ENCODE measurements at regions not wholly inside any gene's neighbourhood (a gene's known extent, or its start where the extent isn't known, plus 50 kb on each side); places are given as distances from the start of the nearest gene placed in this dataset.

GRCh38 chr1:79692519-79692918 lies 686.0 kb upstream of the ADGRL4 start:
- Histone ChIP-seq H3K9me2 (ENCODE audit: insufficient read depth, low read length) (no peaks in the 10 kb centered on the region), H3K4me2 (ENCODE audit: low read length) (no peak overlapping the region), H3K27me3 (ENCODE audit: insufficient read depth, low read depth, low read length) (no peaks in the 10 kb centered on the region), H3K27ac (ENCODE audit: low read length) (no peak overlapping the region), H3K36me3 (ENCODE audit: insufficient read depth, low read length) (no peaks in the 10 kb centered on the region), H3K9me3 (ENCODE audit: low read length) (no peaks in the 10 kb centered on the region), H3K4me3 (ENCODE audit: low read length) (no peak overlapping the region), H3K79me2 (replicated peaks; ENCODE audit: insufficient read depth, low read length) (no peaks in the 10 kb centered on the region), H3K9ac (ENCODE audit: low read length) (no peak overlapping the region), H2AFZ (ENCODE audit: low read depth, low read length) (no peak overlapping the region), H4K20me1 (ENCODE audit: insufficient read depth) (no peaks in the 10 kb centered on the region), H3F3A (ENCODE audit: insufficient read depth, low read length, poor library complexity, severe bottlenecking) (no peaks in the 10 kb centered on the region)
- TF ChIP-seq SMC3 (conservative IDR thresholded peaks at IDR 0.05; ENCODE audit: poor library complexity), result no peak
- no peak for TF ChIP-seq RAD21 (conservative IDR thresholded peaks at IDR 0.05)
- no peak for TF ChIP-seq EP300 (conservative IDR thresholded peaks at IDR 0.05; ENCODE audit: poor library complexity, severe bottlenecking)
- no peak for TF ChIP-seq REST (IDR thresholded peaks at IDR 0.05; ENCODE audit: borderline replicate concordance)
- no peak for TF ChIP-seq TAF1 (IDR thresholded peaks at IDR 0.05; ENCODE audit: low read depth)
- TF ChIP-seq CTCF (IDR thresholded peaks at IDR 0.05; ENCODE audit: poor library complexity, severe bottlenecking), result no peak
- TF ChIP-seq EZH2 (IDR thresholded peaks at IDR 0.05; ENCODE audit: borderline replicate concordance, insufficient read depth, low read length, poor library complexity, severe bottlenecking), result no peak
- TF ChIP-seq POLR2AphosphoS5 (IDR thresholded peaks at IDR 0.05), result no peak
- TF ChIP-seq MXI1 (conservative IDR thresholded peaks at IDR 0.05; ENCODE audit: poor library complexity, severe bottlenecking), result no peak

- Histone ChIP-seq H3K79me2 (replicated peaks; ENCODE audit: insufficient read depth, low read length) (no peaks in the 10 kb centered on the region), H3K9me2 (ENCODE audit: insufficient read depth, low read length) (no peaks in the 10 kb centered on the region), H3K4me2 (ENCODE audit: low read length) (no peak overlapping the region), H4K20me1 (ENCODE audit: insufficient read depth) (no peaks in the 10 kb centered on the region), H3K27ac (ENCODE audit: low read length) (no peak overlapping the region), H3K9me3 (ENCODE audit: low read length) (no peaks in the 10 kb centered on the region), H3F3A (ENCODE audit: insufficient read depth, low read length, poor library complexity, severe bottlenecking) (no peaks in the 10 kb centered on the region), H2AFZ (ENCODE audit: low read depth, low read length) (no peak overlapping the region), H3K27me3 (ENCODE audit: insufficient read depth, low read depth, low read length) (no peaks in the 10 kb centered on the region), H3K4me3 (ENCODE audit: low read length) (no peak overlapping the region), H3K9ac (ENCODE audit: low read length) (no peak overlapping the region), H3K36me3 (ENCODE audit: insufficient read depth, low read length) (no peaks in the 10 kb centered on the region)
- TF ChIP-seq RAD21 (conservative IDR thresholded peaks at IDR 0.05) (no peak), SMC3 (conservative IDR thresholded peaks at IDR 0.05; ENCODE audit: poor library complexity) (no peak), EP300 (conservative IDR thresholded peaks at IDR 0.05; ENCODE audit: poor library complexity, severe bottlenecking) (no peak), MXI1 (conservative IDR thresholded peaks at IDR 0.05; ENCODE audit: poor library complexity, severe bottlenecking) (no peak), EZH2 (IDR thresholded peaks at IDR 0.05; ENCODE audit: borderline replicate concordance, insufficient read depth, low read length, poor library complexity, severe bottlenecking) (no peak), POLR2AphosphoS5 (IDR thresholded peaks at IDR 0.05) (no peak), REST (IDR thresholded peaks at IDR 0.05; ENCODE audit: borderline replicate concordance) (no peak), CTCF (IDR thresholded peaks at IDR 0.05; ENCODE audit: poor library complexity, severe bottlenecking) (no peak), TAF1 (IDR thresholded peaks at IDR 0.05; ENCODE audit: low read depth) (no peak)
Measured at GRCh38 chr1:79688932-79689331, 682.4 kb upstream of the ADGRL4 start.

All from neural cell (in vitro differentiated cells).